ENCODE measurements at regions not wholly inside any gene's neighbourhood (a gene's known extent, or its start where the extent isn't known, plus 50 kb on each side); places are given as distances from the start of the nearest gene placed in this dataset.
A peak's percentile ranks its signal among the peaks of the same experiment; 100 is the strongest.

DNA sequence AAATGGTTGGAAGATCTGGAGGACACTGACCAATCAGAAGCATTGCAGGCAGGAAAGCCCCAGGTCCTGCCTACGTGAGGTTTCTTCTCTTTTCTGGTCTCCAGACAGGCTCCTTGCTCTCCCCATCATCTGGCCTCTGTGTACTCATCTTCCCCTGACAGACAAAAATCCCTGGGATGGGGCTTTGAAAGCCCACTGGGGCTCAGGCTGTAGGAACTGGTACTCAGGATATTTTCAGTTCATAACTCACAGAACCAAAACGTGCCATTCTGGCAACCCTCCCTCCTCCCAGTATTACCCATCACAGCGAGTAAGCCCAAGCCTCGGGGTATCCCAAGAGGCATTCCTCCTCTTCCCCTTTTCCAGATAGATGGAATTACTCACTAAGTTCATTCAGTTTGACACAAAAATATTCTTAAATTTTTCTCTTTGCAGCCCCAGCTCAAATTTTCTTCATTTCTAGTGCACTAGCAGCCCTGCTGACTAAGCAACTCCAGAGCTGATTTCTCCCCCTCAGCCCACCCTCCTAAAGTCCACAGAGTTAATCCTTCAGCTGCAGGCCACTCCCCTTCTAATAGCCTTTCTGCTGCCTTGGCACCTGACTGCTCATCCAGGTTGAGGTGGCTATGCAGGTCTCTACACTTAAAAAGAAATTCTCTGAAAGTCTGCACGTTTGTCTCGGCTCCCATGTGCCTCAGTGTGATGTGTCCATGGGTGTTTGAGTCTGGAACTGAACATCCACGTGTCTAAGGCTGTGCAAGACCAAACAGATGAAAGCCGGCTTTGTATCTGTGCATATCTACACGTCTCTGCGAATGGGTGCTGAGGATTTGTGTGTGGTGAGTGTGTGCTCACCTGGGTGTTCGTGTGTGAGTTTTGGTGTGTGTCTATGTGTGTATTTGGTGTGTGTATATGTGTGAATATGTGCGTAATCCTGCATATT lies 331.4 kb downstream of the CCSER2 start:
- DNase-seq (ENCODE audit: extremely low spot score): no peak
- POLR2A ChIA-PET: no interaction called here
- CTCF ChIA-PET: no interaction called here
- no peak for TF ChIP-seq SUZ12 (IDR thresholded peaks at IDR 0.05)
- TF ChIP-seq FOXA1 (IDR thresholded peaks at IDR 0.05): no peak
- TF ChIP-seq HDGF (IDR thresholded peaks at IDR 0.05; ENCODE audit: borderline replicate concordance): no peak
- TF ChIP-seq, protein P1, sequence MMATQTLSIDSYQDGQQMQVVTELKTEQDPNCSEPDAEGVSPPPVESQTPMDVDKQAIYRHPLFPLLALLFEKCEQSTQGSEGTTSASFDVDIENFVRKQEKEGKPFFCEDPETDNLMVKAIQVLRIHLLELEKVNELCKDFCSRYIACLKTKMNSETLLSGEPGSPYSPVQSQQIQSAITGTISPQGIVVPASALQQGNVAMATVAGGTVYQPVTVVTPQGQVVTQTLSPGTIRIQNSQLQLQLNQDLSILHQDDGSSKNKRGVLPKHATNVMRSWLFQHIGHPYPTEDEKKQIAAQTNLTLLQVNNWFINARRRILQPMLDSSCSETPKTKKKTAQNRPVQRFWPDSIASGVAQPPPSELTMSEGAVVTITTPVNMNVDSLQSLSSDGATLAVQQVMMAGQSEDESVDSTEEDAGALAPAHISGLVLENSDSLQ (IDR thresholded peaks at IDR 0.05): no peak
- TF ChIP-seq BHLHE40 (IDR thresholded peaks at IDR 0.05; ENCODE audit: borderline replicate concordance): no peak
- TF ChIP-seq CTBP1 (IDR thresholded peaks at IDR 0.05; ENCODE audit: borderline replicate concordance): no peak
- TF ChIP-seq ZNF384 (IDR thresholded peaks at IDR 0.05): no peak
- no peak for TF ChIP-seq ELF4 (IDR thresholded peaks at IDR 0.05)
- TF ChIP-seq TARDBP (IDR thresholded peaks at IDR 0.05): no peak
- TF ChIP-seq LEF1 (IDR thresholded peaks at IDR 0.05; ENCODE audit: borderline replicate concordance): no peak
- no peak for TF ChIP-seq NFRKB (IDR thresholded peaks at IDR 0.05)
- TF ChIP-seq SP1 (IDR thresholded peaks at IDR 0.05): no peak
- no peak for TF ChIP-seq FOXM1 (IDR thresholded peaks at IDR 0.05; ENCODE audit: borderline replicate concordance)
- TF ChIP-seq ARNT (IDR thresholded peaks at IDR 0.05): no peak
- no peak for TF ChIP-seq FOXK2 (IDR thresholded peaks at IDR 0.05)
- no peak for TF ChIP-seq L3MBTL2 (conservative IDR thresholded peaks at IDR 0.05)

DNA sequence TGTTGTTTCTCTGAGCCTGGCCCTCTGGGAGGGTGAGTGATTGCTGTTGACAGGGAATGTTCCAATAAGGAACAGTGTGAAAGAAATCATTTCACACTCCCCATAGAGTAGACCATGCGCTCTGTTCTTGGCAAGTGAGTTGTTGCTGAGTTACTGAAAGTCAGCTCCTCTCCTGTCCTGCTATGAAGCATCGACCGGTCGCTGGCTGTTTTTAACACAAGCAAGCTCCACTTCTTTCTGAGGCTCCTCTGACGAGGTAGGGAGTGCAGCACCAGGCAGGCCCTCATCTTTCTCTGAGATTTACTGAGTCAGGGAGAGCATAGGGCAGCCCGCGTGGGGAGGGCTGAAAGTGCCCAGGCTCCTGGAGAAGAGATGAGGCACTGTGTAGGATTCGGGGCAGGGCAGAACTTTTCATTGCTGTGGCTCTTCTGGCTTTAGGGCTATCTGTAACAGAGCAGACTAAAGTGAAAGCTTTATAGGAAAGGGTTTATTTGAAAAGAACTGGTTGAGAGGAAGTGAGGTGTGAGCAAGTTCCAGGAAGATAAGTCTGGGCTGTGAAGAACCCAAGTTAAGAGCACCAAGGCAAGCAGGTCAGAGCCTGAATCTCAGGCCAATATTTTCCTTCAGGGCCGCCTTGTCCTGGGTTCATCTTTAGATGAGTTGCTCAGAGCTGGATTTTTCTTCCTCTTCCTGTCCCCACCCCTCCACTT lies 332.2 kb downstream of the CCSER2 start:
- CTCF ChIA-PET: no interaction called here
- DNase-seq (ENCODE audit: extremely low spot score): no peak

DNA sequence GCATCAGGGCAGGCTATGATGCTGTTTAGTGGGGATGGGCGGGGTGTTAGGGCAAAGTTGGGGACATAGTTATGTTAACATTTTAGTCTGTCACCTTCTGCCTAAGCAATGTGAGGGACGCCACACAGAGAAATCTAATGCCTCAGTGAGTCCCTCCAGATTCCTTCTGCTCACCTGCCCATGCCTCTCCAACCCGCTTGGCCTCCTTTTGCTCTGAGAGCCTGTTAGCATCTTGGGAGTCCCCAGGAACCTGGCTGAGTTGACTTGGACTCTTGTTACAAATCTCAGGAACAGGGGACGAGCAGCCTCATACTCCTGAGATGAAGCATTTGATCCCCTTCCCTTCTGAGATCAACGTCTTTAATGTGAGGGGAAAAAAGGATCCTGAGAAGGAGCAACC lies 336.8 kb downstream of the CCSER2 start:
- ChIA-PET CTCF (interaction anchor here (0.5 to 1.2 kb wide), 4 partner anchors 11 to 53 kb away, joined by 3 to 6 read pairs (median 4); no protein-coding TSS in a partner anchor), POLR2A (no interaction called here)
- TF ChIP-seq TARDBP (IDR thresholded peaks at IDR 0.05) (no peak), ZNF384 (IDR thresholded peaks at IDR 0.05) (no peak), ARNT (IDR thresholded peaks at IDR 0.05) (no peak), LEF1 (IDR thresholded peaks at IDR 0.05; ENCODE audit: borderline replicate concordance) (no peak), NFRKB (IDR thresholded peaks at IDR 0.05) (no peak), HDGF (IDR thresholded peaks at IDR 0.05; ENCODE audit: borderline replicate concordance) (no peak), FOXM1 (IDR thresholded peaks at IDR 0.05; ENCODE audit: borderline replicate concordance) (no peak), L3MBTL2 (conservative IDR thresholded peaks at IDR 0.05) (no peak), FOXA1 (IDR thresholded peaks at IDR 0.05) (no peak), ELF4 (IDR thresholded peaks at IDR 0.05) (no peak), FOXK2 (IDR thresholded peaks at IDR 0.05) (no peak)
- TF ChIP-seq, protein P1 (IDR thresholded peaks at IDR 0.05): no peak
- DNase-seq (ENCODE audit: extremely low spot score): no peak

More for the DNA sequence above, 332.2 kb downstream of the CCSER2 start:
- TF ChIP-seq ELF4 (IDR thresholded peaks at IDR 0.05) (no peak), CTBP1 (IDR thresholded peaks at IDR 0.05; ENCODE audit: borderline replicate concordance) (no peak), LEF1 (IDR thresholded peaks at IDR 0.05; ENCODE audit: borderline replicate concordance) (no peak)
- POLR2A ChIA-PET: no interaction called here

DNA sequence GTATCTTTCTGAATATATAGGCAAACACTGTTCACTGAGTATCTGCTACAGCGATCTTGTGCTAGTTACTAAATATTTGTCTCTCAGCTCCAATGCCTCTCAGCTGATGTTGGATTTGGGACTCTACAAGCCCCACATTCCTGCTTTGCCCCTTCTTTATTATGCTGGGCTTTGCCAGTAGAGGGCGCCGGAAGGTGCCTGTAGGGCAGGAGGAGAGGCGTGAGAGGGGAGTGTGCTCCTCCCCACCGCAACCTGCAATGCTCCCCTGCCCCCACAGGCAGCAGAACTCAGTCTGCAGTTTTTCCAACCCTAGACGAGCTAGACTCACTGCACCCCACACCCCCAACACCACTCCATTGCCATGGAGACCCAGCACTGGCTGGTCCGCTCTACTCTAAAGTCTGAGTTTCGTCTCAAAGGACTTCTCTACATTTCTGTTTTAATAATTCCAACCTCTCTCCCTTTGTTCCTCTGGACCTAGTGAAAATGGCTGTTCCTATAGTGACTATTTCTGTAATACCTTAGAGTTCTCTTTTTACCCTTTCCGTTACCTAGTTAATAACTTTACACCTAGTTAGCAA lies 337.6 kb downstream of the CCSER2 start:
- ChIA-PET POLR2A (no interaction called here), CTCF (interaction anchor here (0.5 to 1.2 kb wide), 5 partner anchors 10 to 52 kb away, joined by 3 to 6 read pairs (median 4); no protein-coding TSS in a partner anchor)
- TF ChIP-seq ZNF384 (IDR thresholded peaks at IDR 0.05): no peak
- TF ChIP-seq SUZ12 (IDR thresholded peaks at IDR 0.05): no peak
- TF ChIP-seq L3MBTL2 (conservative IDR thresholded peaks at IDR 0.05): no peak
- no peak for TF ChIP-seq ELF4 (IDR thresholded peaks at IDR 0.05)
- no peak for TF ChIP-seq FOXK2 (IDR thresholded peaks at IDR 0.05)
- no peak for TF ChIP-seq FOXA1 (IDR thresholded peaks at IDR 0.05)
- no peak for TF ChIP-seq SP1 (IDR thresholded peaks at IDR 0.05)
- TF ChIP-seq ARNT (IDR thresholded peaks at IDR 0.05): no peak
- no peak for TF ChIP-seq HDGF (IDR thresholded peaks at IDR 0.05; ENCODE audit: borderline replicate concordance)
- no peak for TF ChIP-seq BHLHE40 (IDR thresholded peaks at IDR 0.05; ENCODE audit: borderline replicate concordance)
- TF ChIP-seq, protein P1 (IDR thresholded peaks at IDR 0.05): no peak
- no peak for TF ChIP-seq LEF1 (IDR thresholded peaks at IDR 0.05; ENCODE audit: borderline replicate concordance)
- TF ChIP-seq TARDBP (IDR thresholded peaks at IDR 0.05): no peak
- no peak for TF ChIP-seq FOXM1 (IDR thresholded peaks at IDR 0.05; ENCODE audit: borderline replicate concordance)
- peak; percentile 72 for DNase-seq (ENCODE audit: extremely low spot score)

DNA sequence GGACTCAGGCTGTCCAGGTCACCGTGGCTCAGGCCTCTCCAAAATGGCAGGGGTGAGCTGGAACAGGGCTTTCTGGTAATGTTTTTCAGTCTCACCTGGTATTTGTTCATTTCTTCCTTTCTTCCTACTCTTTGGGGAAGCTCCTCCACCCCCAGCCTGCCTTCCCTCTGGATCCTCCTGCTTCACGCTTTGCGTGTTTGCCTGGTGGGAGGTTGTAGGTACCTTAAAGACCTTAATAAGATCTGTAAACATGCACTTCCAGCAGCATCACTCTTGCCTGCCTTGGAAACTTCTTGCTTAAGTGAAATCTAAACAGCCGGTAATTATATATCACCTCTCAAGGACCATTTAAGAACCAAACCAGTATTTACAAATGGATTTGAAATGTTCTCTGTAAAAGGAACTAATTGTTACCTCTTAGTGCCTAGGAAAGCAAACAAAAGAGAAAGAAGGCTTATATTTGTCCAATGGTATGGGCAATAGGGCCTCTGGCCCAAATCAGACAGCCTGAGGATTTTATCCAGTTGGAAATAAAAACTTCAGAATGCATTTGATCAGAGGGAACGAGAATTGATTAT lies 339.9 kb downstream of the CCSER2 start:
- ChIA-PET POLR2A (no interaction called here), CTCF (no interaction called here)
- no peak for DNase-seq (ENCODE audit: extremely low spot score)
- TF ChIP-seq BHLHE40 (IDR thresholded peaks at IDR 0.05; ENCODE audit: borderline replicate concordance) (no peak), L3MBTL2 (conservative IDR thresholded peaks at IDR 0.05) (no peak), ELF4 (IDR thresholded peaks at IDR 0.05) (no peak), CTBP1 (IDR thresholded peaks at IDR 0.05; ENCODE audit: borderline replicate concordance) (no peak), HDGF (IDR thresholded peaks at IDR 0.05; ENCODE audit: borderline replicate concordance) (no peak), FOXM1 (IDR thresholded peaks at IDR 0.05; ENCODE audit: borderline replicate concordance) (no peak), TARDBP (IDR thresholded peaks at IDR 0.05) (no peak), ZNF384 (IDR thresholded peaks at IDR 0.05) (no peak), LEF1 (IDR thresholded peaks at IDR 0.05; ENCODE audit: borderline replicate concordance) (no peak), SP1 (IDR thresholded peaks at IDR 0.05) (no peak), NFRKB (IDR thresholded peaks at IDR 0.05) (no peak), SUZ12 (IDR thresholded peaks at IDR 0.05) (no peak)
- TF ChIP-seq, protein P1 (IDR thresholded peaks at IDR 0.05): no peak

Data from HEK293T (cell line).